OCI-LY1 (cell line): ENCODE measurements at regions not wholly inside any gene's neighbourhood (a gene's known extent, or its start where the extent isn't known, plus 50 kb on each side); places are given as distances from the start of the nearest gene placed in this dataset.

ENCODE experiments used
- H2AFZ ChIP-seq: fragments of 200-600 bp; sonication (generic), shearing (Covaris generic); 2 replicates; pipeline ENCODE4 v1.6.0; 2014; ENCODE audit warnings: antibody characterized with exemption, mild to moderate bottlenecking, low read length
- H3F3A ChIP-seq: fragments of 200-600 bp; sonication (generic), shearing (Covaris generic); 2 replicates; pipeline ENCODE4 v1.6.0; 2014; ENCODE audit warnings: mild to moderate bottlenecking, antibody characterized with exemption, low read length, moderate library complexity; ENCODE audit not compliant: insufficient read depth
- H3K27ac ChIP-seq: fragments of 200-600 bp; sonication (generic); 2 replicates; pipeline ENCODE4 v1.5.1; 2014; ENCODE audit warnings: low read length, mixed run types, mild to moderate bottlenecking, low read depth; ENCODE audit not compliant: poor library complexity, severe bottlenecking
- H3K27me3 ChIP-seq: fragments of 200-600 bp; sonication (generic); 2 replicates; pipeline ENCODE4 v1.6.0; 2014; ENCODE audit warnings: antibody characterized with exemption, mild to moderate bottlenecking, low read length, moderate library complexity; ENCODE audit not compliant: insufficient read depth
- H3K36me3 ChIP-seq: fragments of 200-600 bp; sonication (generic); 2 replicates; pipeline ENCODE4 v1.6.1; 2014; ENCODE audit warnings: mild to moderate bottlenecking, antibody characterized with exemption, low read length, moderate library complexity, mixed read lengths; ENCODE audit not compliant: insufficient read depth
- H3K4me1 ChIP-seq: fragments of 200-600 bp; sonication (generic); 2 replicates; pipeline ENCODE4 v1.5.1; 2014; ENCODE audit warnings: mild to moderate bottlenecking, low read length, moderate library complexity; ENCODE audit not compliant: insufficient read depth, severe bottlenecking
- H3K4me2 ChIP-seq: fragments of 200-600 bp; sonication (generic), shearing (Covaris generic); 2 replicates; pipeline ENCODE4 v1.6.1; 2014; ENCODE audit warnings: low read length
- H3K4me3 ChIP-seq: fragments of 200-600 bp; sonication (generic); 2 replicates; pipeline ENCODE4 v1.5.1; 2014; ENCODE audit warnings: low read length, low read depth, mild to moderate bottlenecking, mixed read lengths; ENCODE audit not compliant: poor library complexity, severe bottlenecking
- H3K79me2 ChIP-seq: fragments of 200-600 bp; shearing (Covaris generic); 2 replicates; pipeline ENCODE4 v1.6.1; 2016; ENCODE audit warnings: mixed run types, low read length, mixed read lengths; ENCODE audit not compliant: insufficient read depth
- H3K9ac ChIP-seq: fragments of 200-600 bp; sonication (generic), shearing (Covaris generic); 2 replicates; pipeline ENCODE4 v1.6.1; 2014; ENCODE audit warnings: mild to moderate bottlenecking, low read length, mixed read lengths
- H3K9me2 ChIP-seq: fragments of 200-600 bp; sonication (generic), shearing (Covaris generic); 2 replicates; pipeline ENCODE4 v1.6.1; 2014; ENCODE audit warnings: low read depth, mild to moderate bottlenecking, low read length, mixed read lengths
- H3K9me3 ChIP-seq: fragments of 200-600 bp; shearing (Covaris generic); 2 replicates; pipeline ENCODE4 v1.6.1; 2014; ENCODE audit warnings: low read length, mixed read lengths
- H4K20me1 ChIP-seq: fragments of 200-600 bp; sonication (generic), shearing (Covaris generic); 2 replicates; pipeline ENCODE4 v1.6.0; 2016; ENCODE audit warnings: mild to moderate bottlenecking, low read length; ENCODE audit not compliant: insufficient read depth
- EZH2 ChIP-seq: fragments of 200-600 bp; sonication (generic), shearing (Covaris generic); IDR thresholded peaks from 2 replicates; pipeline ENCODE4 v1.8.0; 2017; ENCODE audit warnings: borderline replicate concordance, mixed run types, mild to moderate bottlenecking, antibody characterized with exemption, low read length, moderate library complexity, mixed read lengths
- TF ChIP-seq, protein P1 (sequence below): fragments of 200-600 bp; sonication (generic), shearing (Covaris generic); IDR thresholded peaks from 2 replicates; pipeline ENCODE4 v1.5.1; 2017; ENCODE audit warnings: mild to moderate bottlenecking, antibody characterized with exemption, low read length, moderate library complexity, mixed read lengths

DNA sequence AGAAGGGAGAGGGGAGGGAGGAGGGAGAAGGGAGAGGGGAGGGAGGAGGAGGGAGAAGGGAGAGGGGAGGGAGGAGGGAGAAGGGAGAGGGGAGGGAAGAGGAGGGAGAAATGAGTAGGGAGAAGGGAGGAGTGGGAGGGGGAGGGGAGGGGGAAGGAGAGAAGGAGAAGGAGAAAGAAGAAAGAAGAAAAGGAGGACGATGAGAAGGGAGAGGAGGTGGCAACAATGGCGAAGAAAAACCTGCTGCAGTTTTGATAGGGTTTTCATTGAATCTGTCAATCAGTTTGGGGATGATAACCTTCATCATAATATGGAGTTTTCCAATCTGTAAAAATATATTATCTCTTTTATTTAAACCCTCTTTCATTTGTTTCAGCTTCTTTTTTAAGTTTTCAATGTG lies 185.2 kb downstream of the ADAM29 start:
- H3K79me2 ChIP-seq, result no peaks in the 10 kb centered on the region
- no peaks in the 10 kb centered on the region for H4K20me1 ChIP-seq
- TF ChIP-seq EZH2, result no peak
- TF ChIP-seq, protein P1, sequence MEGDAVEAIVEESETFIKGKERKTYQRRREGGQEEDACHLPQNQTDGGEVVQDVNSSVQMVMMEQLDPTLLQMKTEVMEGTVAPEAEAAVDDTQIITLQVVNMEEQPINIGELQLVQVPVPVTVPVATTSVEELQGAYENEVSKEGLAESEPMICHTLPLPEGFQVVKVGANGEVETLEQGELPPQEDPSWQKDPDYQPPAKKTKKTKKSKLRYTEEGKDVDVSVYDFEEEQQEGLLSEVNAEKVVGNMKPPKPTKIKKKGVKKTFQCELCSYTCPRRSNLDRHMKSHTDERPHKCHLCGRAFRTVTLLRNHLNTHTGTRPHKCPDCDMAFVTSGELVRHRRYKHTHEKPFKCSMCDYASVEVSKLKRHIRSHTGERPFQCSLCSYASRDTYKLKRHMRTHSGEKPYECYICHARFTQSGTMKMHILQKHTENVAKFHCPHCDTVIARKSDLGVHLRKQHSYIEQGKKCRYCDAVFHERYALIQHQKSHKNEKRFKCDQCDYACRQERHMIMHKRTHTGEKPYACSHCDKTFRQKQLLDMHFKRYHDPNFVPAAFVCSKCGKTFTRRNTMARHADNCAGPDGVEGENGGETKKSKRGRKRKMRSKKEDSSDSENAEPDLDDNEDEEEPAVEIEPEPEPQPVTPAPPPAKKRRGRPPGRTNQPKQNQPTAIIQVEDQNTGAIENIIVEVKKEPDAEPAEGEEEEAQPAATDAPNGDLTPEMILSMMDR, result no peak
- no peak overlapping the region for H3K4me3 ChIP-seq
- H3K4me1 ChIP-seq, result peaks cover 5% of the 10 kb centered on the region
- peaks cover 2% of the 10 kb centered on the region; the same call in 1 of the 2 replicates for H3K36me3 ChIP-seq
- no peak overlapping the region for H3K4me2 ChIP-seq
- H3K27me3 ChIP-seq, result no peaks in the 10 kb centered on the region
- H3K27ac ChIP-seq, result no peak overlapping the region
- no peaks in the 10 kb centered on the region for H3K9me2 ChIP-seq
- H2AFZ ChIP-seq, result no peak overlapping the region
- no peaks in the 10 kb centered on the region for H3F3A ChIP-seq
- peaks cover 5% of the 10 kb centered on the region for H3K9me3 ChIP-seq
- H3K9ac ChIP-seq, result no peak overlapping the region

DNA sequence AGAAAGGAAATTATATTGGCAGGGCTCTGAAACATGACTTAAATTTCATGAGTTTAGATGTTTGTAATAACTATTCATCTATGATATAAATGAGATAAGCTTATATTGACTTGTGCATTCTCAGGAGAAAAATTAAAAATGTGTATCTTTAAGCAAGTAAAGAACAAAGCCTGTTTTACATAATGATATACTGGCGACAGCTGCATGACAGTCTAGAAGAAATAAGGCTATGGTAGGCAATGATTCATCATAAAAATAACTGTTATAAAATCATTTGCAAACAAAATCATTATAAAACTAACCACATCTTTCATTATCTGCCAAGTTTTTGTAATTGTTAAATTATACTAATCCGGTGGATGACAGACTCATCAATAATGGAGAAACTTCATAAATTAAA lies 188.1 kb downstream of the ADAM29 start:
- no peak overlapping the region for H3K4me3 ChIP-seq
- no peak overlapping the region for H3K9ac ChIP-seq
- TF ChIP-seq, protein P1, result no peak
- TF ChIP-seq EZH2, result no peak

GRCh38 chr4:175109933-175110332 lies 191.8 kb downstream of the ADAM29 start:
- Histone ChIP-seq H3K9me2 (no peaks in the 10 kb centered on the region), H3K9ac (no peak overlapping the region), H2AFZ (no peak overlapping the region; the same call in 1 of the 2 replicates), H3K27me3 (no peaks in the 10 kb centered on the region), H3K79me2 (no peaks in the 10 kb centered on the region), H3K36me3 (peaks cover 6% of the 10 kb centered on the region; the same call in 1 of the 2 replicates), H3F3A (no peaks in the 10 kb centered on the region), H3K4me1 (no peaks in the 10 kb centered on the region), H3K27ac (peak overlapping the region; percentile 18), H3K9me3 (peaks cover 25% of the 10 kb centered on the region), H3K4me2 (no peak overlapping the region), H4K20me1 (no peaks in the 10 kb centered on the region), H3K4me3 (no peak overlapping the region)
- TF ChIP-seq EZH2, result no peak
- TF ChIP-seq, protein P1, result peak; percentile 41; the same call in 1 of the 2 replicates

More for the DNA sequence above, 188.1 kb downstream of the ADAM29 start:
- Histone ChIP-seq H3K79me2 (no peaks in the 10 kb centered on the region), H3K9me2 (no peaks in the 10 kb centered on the region), H3K27ac (no peak overlapping the region), H3K36me3 (peaks cover 6% of the 10 kb centered on the region; the same call in 1 of the 2 replicates), H2AFZ (no peak overlapping the region), H3K4me1 (peaks cover 5% of the 10 kb centered on the region), H3F3A (no peaks in the 10 kb centered on the region), H3K27me3 (no peaks in the 10 kb centered on the region), H3K4me2 (no peak overlapping the region), H3K9me3 (peaks cover 21% of the 10 kb centered on the region), H4K20me1 (no peaks in the 10 kb centered on the region)
